Stromal cell of bone marrow (primary cell): ENCODE measurements at regions not wholly inside any gene's neighbourhood (a gene's known extent, or its start where the extent isn't known, plus 50 kb on each side); places are given as distances from the start of the nearest gene placed in this dataset.
"Not testable (repeated sequence)": the region's sequence is repeated elsewhere in the genome, so short reads cannot be mapped to it uniquely, and the experiment has no call there.

Experiments used
- DNase-seq: peaks from one replicate; pipeline ENCODE4 v3.0.0-alpha.2; 2012; ENCODE audit warnings: low read depth

DNA sequence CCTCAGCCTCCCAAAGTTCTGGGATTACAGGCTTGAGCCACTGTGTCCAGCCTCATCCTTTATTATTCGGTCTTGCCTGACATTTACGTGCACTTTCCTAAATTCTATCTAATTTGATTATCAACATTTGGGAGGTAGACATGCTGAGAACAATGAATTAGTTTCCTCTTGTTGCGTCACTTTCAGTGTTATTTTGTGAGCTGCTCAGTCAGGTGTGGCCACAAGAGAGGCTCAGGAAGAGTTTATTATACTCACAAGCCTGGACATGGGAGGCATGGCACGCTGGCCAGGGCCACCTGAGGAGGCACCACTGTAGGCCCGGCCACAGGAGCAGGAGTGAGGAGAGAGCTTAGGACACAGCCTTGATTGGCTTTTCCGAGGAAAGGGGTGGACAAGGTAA, 59.7 kb upstream of the RBFOX2 start:
- DNase-seq, result no peak

DNA sequence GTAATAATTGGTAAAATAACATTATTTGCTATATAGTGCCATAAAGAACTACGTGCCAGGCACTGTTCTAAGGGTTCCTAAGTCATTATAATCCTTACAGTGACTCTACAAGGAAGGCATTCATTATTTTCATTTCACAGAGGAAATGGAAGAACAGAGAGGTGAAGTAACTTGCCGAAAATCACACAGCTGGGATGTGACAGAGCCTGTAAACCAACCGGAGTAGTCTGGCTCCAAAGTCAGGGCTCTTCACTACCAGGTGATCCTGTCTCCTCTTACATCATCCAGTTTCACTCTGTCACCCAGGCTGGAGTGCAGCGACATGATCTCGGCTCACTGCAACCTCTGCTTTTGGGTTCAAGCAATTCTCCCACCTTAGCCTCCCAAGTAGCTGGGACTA, 59.2 kb upstream of the RBFOX2 start:
- DNase-seq, result no peak

DNA sequence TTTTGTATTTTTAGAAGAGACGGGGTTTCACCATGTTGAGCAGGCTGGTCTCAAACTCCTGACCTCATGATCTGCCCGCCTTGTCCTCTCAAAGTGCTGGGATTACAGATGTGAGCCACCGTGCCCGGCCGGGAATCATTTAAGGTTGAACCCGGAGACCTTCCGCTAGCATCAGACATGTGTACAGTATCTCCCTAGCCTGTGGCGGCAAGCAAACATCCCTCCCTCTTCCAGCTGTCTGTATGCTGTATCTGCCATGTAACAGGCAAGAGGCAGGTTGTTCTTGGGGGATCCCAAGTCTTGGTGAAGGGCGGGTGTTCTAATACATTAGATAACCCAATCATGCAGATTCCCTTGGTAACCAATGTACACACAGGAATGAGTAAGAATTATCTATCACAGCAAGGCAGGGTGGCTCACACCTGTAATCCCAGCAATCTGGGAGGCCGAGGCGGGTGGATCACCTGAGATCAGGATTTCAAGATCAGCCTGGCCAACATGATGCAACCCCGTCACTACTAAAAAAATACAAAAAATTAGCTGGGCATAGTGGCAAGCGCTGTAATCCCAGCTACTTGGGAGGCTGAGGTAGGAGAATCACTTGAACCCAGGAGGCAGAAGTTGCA, 58.1 kb upstream of the RBFOX2 start:
- no peak for DNase-seq

DNA sequence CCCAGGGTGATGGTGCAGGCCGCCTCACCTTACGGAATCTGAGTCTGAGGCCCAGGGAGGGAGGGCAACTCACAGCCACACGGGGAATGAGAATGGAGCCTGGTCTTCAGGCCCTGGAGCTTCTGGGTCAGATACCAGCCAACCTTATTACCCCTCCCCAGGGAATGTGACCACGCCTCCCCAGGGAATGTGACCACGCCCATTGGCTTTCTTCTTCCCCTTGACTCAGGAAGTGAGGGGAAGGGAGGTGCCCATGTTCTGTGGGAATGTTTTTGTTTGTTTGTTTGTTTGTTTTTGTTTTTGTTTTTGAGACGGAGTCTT, 57.5 kb upstream of the RBFOX2 start:
- no peak for DNase-seq

DNA sequence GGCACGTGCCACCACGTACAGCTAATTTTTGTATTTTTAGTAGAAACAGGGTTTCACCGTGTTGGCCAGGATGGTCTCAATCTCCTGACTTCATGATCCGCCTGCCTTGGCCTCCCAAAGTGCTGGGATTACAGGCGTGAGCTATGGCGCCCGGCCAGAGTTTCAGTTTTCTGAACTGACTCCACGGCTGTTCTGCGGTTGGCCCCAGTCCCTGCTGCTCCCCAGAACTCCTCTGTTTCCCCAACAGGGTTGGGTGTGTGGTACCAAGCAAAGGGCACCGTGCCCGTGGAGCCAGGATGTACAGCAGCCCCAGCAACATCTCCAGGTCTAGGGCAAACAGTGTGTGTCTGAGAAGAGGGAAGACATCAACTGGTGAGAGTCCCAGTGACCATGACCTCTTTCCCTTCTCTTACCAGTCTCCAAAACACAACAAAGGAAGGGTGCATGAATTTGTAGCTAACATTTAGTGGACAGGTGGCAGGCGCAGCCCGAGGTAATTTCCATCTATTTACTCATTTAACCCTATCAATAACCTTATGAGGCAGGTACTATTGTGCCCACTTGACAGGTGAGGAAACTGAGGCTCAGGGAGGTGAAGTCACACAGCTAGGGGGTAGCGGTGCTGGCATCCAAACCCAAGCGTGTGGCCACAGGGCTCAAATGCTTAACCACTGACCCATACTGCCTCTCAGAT, 57.0 kb upstream of the RBFOX2 start:
- DNase-seq, result no peak

DNA sequence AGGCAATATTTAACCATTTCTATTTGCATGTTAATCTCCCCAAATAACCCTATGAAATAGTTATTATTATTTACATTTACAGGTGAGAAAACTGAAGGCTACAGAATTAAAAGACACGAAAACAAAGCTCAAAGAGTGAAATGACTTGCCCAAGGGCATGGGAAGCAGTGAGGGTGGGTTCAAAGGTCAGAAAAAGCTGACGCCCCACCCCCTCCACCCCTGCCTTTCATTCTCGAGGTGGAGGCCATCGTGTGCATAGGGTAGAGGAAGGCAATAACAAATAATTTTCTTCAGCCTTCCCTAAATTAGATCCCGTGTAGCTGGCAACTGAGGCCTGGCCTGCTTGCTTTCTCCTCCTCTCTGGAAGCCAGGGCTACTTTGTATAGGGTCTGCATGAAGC, 56.1 kb upstream of the RBFOX2 start:
- no peak for DNase-seq

DNA sequence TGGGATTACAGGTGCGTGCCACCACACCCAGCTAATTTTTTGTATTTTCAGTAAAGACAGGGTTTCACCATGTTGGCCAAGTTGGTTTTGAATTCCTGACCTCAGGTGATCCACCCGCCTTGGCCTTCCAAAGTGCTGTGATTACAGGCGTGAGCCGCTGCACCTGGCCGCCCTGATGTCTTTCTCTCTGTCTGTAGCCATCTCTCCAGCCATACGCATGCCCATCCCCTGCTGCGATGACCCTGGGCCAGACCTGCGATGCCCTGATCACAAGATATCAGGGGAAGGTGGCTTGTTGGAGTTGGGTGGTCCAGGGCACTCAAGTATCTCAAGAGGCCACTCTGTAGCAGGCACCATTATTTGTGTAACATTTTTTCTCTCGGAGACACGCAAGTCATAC, 54.4 kb upstream of the RBFOX2 start:
- no peak for DNase-seq

DNA sequence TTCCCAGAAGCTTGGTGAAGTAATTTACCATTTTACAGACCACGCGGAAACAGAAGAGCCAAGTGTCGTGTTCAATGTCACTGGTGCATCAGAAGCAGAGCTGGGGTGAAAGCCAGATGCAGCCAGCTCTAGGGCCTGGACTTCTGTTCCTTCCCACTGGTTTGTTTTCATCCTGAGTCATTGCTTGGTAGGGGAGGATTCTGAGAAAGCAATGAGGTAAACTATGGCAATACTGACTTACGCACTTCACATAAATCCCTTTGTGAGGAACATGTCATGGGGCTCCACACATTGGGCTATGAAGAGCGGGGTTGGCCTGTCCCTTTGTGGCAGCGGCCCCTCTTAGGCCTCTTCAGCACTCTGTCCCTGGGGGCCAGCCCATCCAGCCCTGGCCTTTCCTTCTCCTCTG, 52.4 kb upstream of the RBFOX2 start:
- peak; percentile 98 for DNase-seq

DNA sequence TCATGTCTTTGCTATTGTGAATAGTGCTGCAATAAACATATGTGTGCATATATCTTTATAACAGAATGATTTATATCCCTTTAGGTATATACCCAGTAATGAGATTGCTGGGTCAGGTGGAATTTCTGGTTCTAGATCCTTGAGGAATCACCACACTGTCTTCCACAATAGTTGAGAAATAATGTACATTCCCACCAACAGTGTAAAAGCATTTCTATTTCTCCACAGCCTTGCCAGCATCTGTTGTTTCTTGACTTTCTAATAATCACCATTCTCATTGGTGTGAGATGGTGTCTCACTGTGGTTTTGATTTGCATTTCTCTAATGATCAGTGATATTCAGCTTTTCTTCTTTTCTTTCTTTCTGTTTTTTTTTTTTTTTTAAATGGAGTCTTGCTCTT, 51.7 kb upstream of the RBFOX2 start:
- not testable (repeated sequence) for DNase-seq

DNA sequence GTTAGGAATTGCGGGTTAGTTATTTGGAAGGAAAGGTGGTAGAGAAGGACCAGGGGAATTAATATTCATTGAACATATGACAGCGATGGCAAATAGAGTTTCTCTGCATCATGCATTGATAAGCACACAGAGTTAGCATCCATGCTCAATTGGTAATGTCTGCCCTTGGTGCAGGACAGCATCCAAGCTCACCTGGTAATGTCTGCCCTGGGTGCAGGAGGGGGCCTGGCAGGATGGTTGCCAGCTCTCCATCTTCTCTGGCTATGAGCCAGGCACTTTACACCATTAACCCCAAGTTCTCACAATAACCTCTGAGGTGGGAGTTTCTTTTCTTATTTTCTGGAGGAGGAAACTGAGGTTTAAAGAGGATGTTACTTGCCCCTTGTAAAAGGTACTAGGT, 50.4 kb upstream of the RBFOX2 start:
- DNase-seq, result no peak
